Neural cell (in vitro differentiated cells): ENCODE measurements at regions not wholly inside any gene's neighbourhood (a gene's known extent, or its start where the extent isn't known, plus 50 kb on each side); places are given as distances from the start of the nearest gene placed in this dataset.
"Not testable (repeated sequence)": the region's sequence is repeated elsewhere in the genome, so short reads cannot be mapped to it uniquely, and the experiment has no call there.

Source experiments
- H2AFZ ChIP-seq: fragments of 200-600, 300-800 bp; sonication (generic), shearing (Covaris generic); 2 replicates; pipeline ENCODE4 v1.6.0; 2014; ENCODE audit warnings: low read depth, mild to moderate bottlenecking, antibody characterized with exemption, low read length, moderate library complexity
- H3F3A ChIP-seq: fragments of 200-600 bp; shearing (Covaris generic); 2 replicates; pipeline ENCODE4 v1.6.1; 2016; ENCODE audit warnings: mild to moderate bottlenecking, moderate library complexity, mixed read lengths, antibody characterized with exemption, low read length; ENCODE audit not compliant: insufficient read depth, poor library complexity, severe bottlenecking
- H3K27ac ChIP-seq: fragments of 200-600, 300-800 bp; sonication (generic), shearing (Covaris generic); 2 replicates; pipeline ENCODE4 v1.5.1; 2014; ENCODE audit warnings: mild to moderate bottlenecking, low read length, moderate library complexity
- H3K27me3 ChIP-seq: fragments of 300-800, 200-600 bp; sonication (generic), shearing (Covaris generic); 2 replicates; pipeline ENCODE4 v1.6.0; 2014; ENCODE audit warnings: mild to moderate bottlenecking, low read depth, low read length, moderate library complexity; ENCODE audit not compliant: insufficient read depth
- H3K36me3 ChIP-seq: fragments of 300-800, 200-600 bp; sonication (generic), shearing (Covaris generic); 2 replicates; pipeline ENCODE4 v1.5.1; 2014; ENCODE audit warnings: mild to moderate bottlenecking, antibody characterized with exemption, low read length, moderate library complexity; ENCODE audit not compliant: insufficient read depth
- H3K4me2 ChIP-seq: fragments of 300-800, 200-600 bp; sonication (generic), shearing (Covaris generic); 2 replicates; pipeline ENCODE4 v1.6.0; 2014; ENCODE audit warnings: mild to moderate bottlenecking, low read length
- H3K4me3 ChIP-seq: fragments of 300-800, 200-600 bp; sonication (generic), shearing (Covaris generic); 2 replicates; pipeline ENCODE4 v1.5.1; 2014; ENCODE audit warnings: mild to moderate bottlenecking, low read length, moderate library complexity
- H3K79me2 ChIP-seq: fragments of 200-600 bp; shearing (Covaris generic); replicated peaks from 2 replicates; pipeline ENCODE4 v1.6.0; 2014; ENCODE audit warnings: mild to moderate bottlenecking, low read length, moderate library complexity; ENCODE audit not compliant: insufficient read depth
- H3K9ac ChIP-seq: fragments of 300-800, 200-600 bp; sonication (generic), shearing (Covaris generic); 2 replicates; pipeline ENCODE4 v1.6.1; 2016; ENCODE audit warnings: mild to moderate bottlenecking, low read length, mixed read lengths
- H3K9me2 ChIP-seq: fragments of 200-600 bp; shearing (Covaris generic); 2 replicates; pipeline ENCODE4 v1.6.1; 2016; ENCODE audit warnings: mild to moderate bottlenecking, low read length, mixed read lengths; ENCODE audit not compliant: insufficient read depth
- H3K9me3 ChIP-seq: fragments of 200-600, 300-800 bp; sonication (generic), shearing (Covaris generic); 2 replicates; pipeline ENCODE4 v1.6.1; 2016; ENCODE audit warnings: mild to moderate bottlenecking, mixed run types, low read length, moderate library complexity, mixed read lengths
- H4K20me1 ChIP-seq: fragments of 200-600 bp; shearing (Covaris generic); 2 replicates; pipeline ENCODE4 v1.6.1; 2016; ENCODE audit warnings: mild to moderate bottlenecking, mixed run types; ENCODE audit not compliant: insufficient read depth
- CTCF ChIP-seq: fragments of 450-650 bp; IDR thresholded peaks from 2 replicates; pipeline ENCODE4 v1.5.1; 2014; ENCODE audit warnings: antibody characterized with exemption, mild to moderate bottlenecking, moderate library complexity; ENCODE audit not compliant: poor library complexity, severe bottlenecking
- EP300 ChIP-seq: fragments of 450-650 bp; conservative IDR thresholded peaks from 2 replicates; pipeline ENCODE4 v1.6.1; 2014; ENCODE audit warnings: antibody characterized with exemption, mild to moderate bottlenecking, moderate library complexity; ENCODE audit not compliant: poor library complexity, severe bottlenecking
- EZH2 ChIP-seq: fragments of 200-600, 300-800 bp; shearing (Covaris generic), sonication (generic); IDR thresholded peaks from 2 replicates; pipeline ENCODE4 v1.6.1; 2014; ENCODE audit warnings: antibody characterized with exemption, low read length, borderline replicate concordance, mild to moderate bottlenecking; ENCODE audit not compliant: insufficient read depth, poor library complexity, severe bottlenecking
- MXI1 ChIP-seq: fragments of 450-650 bp; conservative IDR thresholded peaks from 2 replicates; pipeline ENCODE4 v1.6.1; 2014; ENCODE audit warnings: antibody characterized with exemption, mild to moderate bottlenecking; ENCODE audit not compliant: poor library complexity, severe bottlenecking
- POLR2AphosphoS5 ChIP-seq: IDR thresholded peaks from 2 replicates; pipeline ENCODE4 v1.6.1; 2012
- RAD21 ChIP-seq: fragments of 450-650 bp; conservative IDR thresholded peaks from 2 replicates; pipeline ENCODE4 v1.6.1; 2014; ENCODE audit warnings: antibody characterized with exemption, mild to moderate bottlenecking, moderate library complexity
- SMC3 ChIP-seq: fragments of 450-650 bp; conservative IDR thresholded peaks from 2 replicates; pipeline ENCODE4 v1.6.1; 2014; ENCODE audit warnings: antibody characterized with exemption, mild to moderate bottlenecking, moderate library complexity; ENCODE audit not compliant: poor library complexity
- TAF1 ChIP-seq: IDR thresholded peaks from 2 replicates; pipeline ENCODE4 v1.6.1; 2012; ENCODE audit warnings: low read depth
- TF ChIP-seq, protein P1 (sequence below): IDR thresholded peaks from 2 replicates; pipeline ENCODE4 v1.6.1; 2012; ENCODE audit warnings: borderline replicate concordance

GRCh38 chr10:31228780-31229179 is 90.2 kb upstream of the ZEB1 start:
- not testable (repeated sequence) for H3K4me3 ChIP-seq, H3K27ac ChIP-seq, H3K9ac ChIP-seq, H3K79me2 ChIP-seq, H3K9me2 ChIP-seq, H3K4me2 ChIP-seq, H3K27me3 ChIP-seq, H4K20me1 ChIP-seq, H3F3A ChIP-seq, H3K9me3 ChIP-seq, H2AFZ ChIP-seq, H3K36me3 ChIP-seq

- Histone ChIP-seq H2AFZ (no peak overlapping the region), H3K4me2 (no peak overlapping the region), H3K27ac (no peak overlapping the region), H3K27me3 (no peaks in the 10 kb centered on the region), H3K9me2 (no peaks in the 10 kb centered on the region), H3K9me3 (no peaks in the 10 kb centered on the region), H3K79me2 (no peaks in the 10 kb centered on the region), H4K20me1 (no peaks in the 10 kb centered on the region), H3K4me3 (no peak overlapping the region), H3K36me3 (no peaks in the 10 kb centered on the region), H3K9ac (no peak overlapping the region), H3F3A (no peaks in the 10 kb centered on the region)
- TF ChIP-seq, protein P1, sequence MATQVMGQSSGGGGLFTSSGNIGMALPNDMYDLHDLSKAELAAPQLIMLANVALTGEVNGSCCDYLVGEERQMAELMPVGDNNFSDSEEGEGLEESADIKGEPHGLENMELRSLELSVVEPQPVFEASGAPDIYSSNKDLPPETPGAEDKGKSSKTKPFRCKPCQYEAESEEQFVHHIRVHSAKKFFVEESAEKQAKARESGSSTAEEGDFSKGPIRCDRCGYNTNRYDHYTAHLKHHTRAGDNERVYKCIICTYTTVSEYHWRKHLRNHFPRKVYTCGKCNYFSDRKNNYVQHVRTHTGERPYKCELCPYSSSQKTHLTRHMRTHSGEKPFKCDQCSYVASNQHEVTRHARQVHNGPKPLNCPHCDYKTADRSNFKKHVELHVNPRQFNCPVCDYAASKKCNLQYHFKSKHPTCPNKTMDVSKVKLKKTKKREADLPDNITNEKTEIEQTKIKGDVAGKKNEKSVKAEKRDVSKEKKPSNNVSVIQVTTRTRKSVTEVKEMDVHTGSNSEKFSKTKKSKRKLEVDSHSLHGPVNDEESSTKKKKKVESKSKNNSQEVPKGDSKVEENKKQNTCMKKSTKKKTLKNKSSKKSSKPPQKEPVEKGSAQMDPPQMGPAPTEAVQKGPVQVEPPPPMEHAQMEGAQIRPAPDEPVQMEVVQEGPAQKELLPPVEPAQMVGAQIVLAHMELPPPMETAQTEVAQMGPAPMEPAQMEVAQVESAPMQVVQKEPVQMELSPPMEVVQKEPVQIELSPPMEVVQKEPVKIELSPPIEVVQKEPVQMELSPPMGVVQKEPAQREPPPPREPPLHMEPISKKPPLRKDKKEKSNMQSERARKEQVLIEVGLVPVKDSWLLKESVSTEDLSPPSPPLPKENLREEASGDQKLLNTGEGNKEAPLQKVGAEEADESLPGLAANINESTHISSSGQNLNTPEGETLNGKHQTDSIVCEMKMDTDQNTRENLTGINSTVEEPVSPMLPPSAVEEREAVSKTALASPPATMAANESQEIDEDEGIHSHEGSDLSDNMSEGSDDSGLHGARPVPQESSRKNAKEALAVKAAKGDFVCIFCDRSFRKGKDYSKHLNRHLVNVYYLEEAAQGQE, result no peak
- TF ChIP-seq EZH2, result no peak
- no peak for TF ChIP-seq RAD21
- no peak for TF ChIP-seq EP300
- TF ChIP-seq MXI1, result no peak
- TF ChIP-seq CTCF, result no peak
- no peak for TF ChIP-seq POLR2AphosphoS5
- TF ChIP-seq TAF1, result no peak
- TF ChIP-seq SMC3, result no peak
Observed at GRCh38 chr10:31239961-31240360, 79.1 kb upstream of the ZEB1 start.

- H3K27ac ChIP-seq, result no peak overlapping the region
- no peaks in the 10 kb centered on the region for H4K20me1 ChIP-seq
- H3K9me3 ChIP-seq, result no peaks in the 10 kb centered on the region
- no peak for TF ChIP-seq POLR2AphosphoS5
- TF ChIP-seq CTCF, result no peak
- TF ChIP-seq EZH2, result no peak
- no peak for TF ChIP-seq MXI1
- no peak for TF ChIP-seq TAF1
- H2AFZ ChIP-seq, result no peak overlapping the region
- H3K79me2 ChIP-seq, result no peaks in the 10 kb centered on the region
- H3K27me3 ChIP-seq, result no peaks in the 10 kb centered on the region
- no peak overlapping the region for H3K9ac ChIP-seq
- H3K36me3 ChIP-seq, result no peaks in the 10 kb centered on the region
- H3F3A ChIP-seq, result no peaks in the 10 kb centered on the region
- H3K9me2 ChIP-seq, result no peaks in the 10 kb centered on the region
- H3K4me3 ChIP-seq, result no peak overlapping the region
- H3K4me2 ChIP-seq, result no peak overlapping the region
Observed at GRCh38 chr10:31242902-31243301, 76.1 kb upstream of the ZEB1 start.

DNA sequence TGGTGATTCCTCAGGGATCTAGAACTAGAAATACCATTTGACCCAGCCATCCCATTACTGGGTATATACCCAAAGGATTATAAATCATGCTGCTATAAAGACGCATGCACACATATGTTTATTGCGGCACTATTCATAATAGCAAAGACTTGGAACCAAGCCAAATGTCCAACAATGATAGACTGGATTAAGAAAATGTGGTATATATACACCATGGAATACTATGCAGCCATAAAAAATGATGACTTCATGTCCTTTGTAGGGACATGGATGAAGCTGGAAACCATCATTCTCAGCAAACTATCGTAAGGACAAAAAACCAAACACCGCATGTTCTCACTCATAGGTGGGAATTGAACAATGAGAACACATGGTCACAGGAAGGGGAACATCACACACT is 67.9 kb upstream of the ZEB1 start:
- not testable (repeated sequence) for H3K27ac ChIP-seq, H3F3A ChIP-seq, H3K4me3 ChIP-seq, H4K20me1 ChIP-seq, H2AFZ ChIP-seq, H3K36me3 ChIP-seq, H3K27me3 ChIP-seq, H3K79me2 ChIP-seq, H3K9ac ChIP-seq, H3K4me2 ChIP-seq, H3K9me2 ChIP-seq, H3K9me3 ChIP-seq
